ENCODE measurements at regions not wholly inside any gene's neighbourhood (a gene's known extent, or its start where the extent isn't known, plus 50 kb on each side); places are given as distances from the start of the nearest gene placed in this dataset.

GRCh38 chr4:24146127-24146526 lies 256.3 kb upstream of the PPARGC1A start (continued):
- TF ChIP-seq RFX5 (IDR thresholded peaks at IDR 0.05; ENCODE audit: borderline replicate concordance, low read depth, low read length) (no peak), TCF12 (IDR thresholded peaks at IDR 0.05; ENCODE audit: low read depth, low read length) (no peak), FOSL1 (IDR thresholded peaks at IDR 0.05; ENCODE audit: insufficient read depth, low read depth, low read length) (no peak), CHD2 (IDR thresholded peaks at IDR 0.05; ENCODE audit: low read length) (no peak)
